ENCODE measurements at regions not wholly inside any gene's neighbourhood (a gene's known extent, or its start where the extent isn't known, plus 50 kb on each side); places are given as distances from the start of the nearest gene placed in this dataset.

DNA sequence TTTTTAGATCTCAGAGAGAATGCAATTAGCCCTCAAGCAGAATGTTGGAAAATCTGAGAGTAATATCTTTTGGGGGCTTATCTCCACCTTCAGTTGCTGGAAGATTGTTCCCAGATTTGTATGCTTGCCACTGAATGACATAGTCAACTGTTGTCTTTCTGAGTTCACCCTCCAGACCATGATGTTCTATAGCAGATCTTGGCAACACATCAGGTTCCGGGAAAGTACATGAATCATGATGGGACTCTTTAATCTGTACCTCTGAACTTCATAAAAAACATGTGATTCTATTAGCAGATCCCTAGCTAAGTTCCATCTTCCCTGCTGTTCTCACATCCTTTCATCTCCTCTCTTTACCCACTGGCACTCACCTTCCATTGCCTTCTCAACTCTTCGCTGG is 68.9 kb downstream of the PLCE1 start:
- no peak overlapping the region for H3K4me3 ChIP-seq (ENCODE audit: insufficient read depth, low read length)
- H3K9me3 ChIP-seq (ENCODE audit: low read depth, low read length) = no peaks in the 10 kb centered on the region
- DNase-seq (ENCODE audit: insufficient read length, low spot score, missing footprints) = no peak
- no peak overlapping the region for H3K4me2 ChIP-seq (ENCODE audit: insufficient read depth, low read length)
- H3K36me3 ChIP-seq (ENCODE audit: insufficient read depth, low read length) = no peaks in the 10 kb centered on the region
- H3K4me1 ChIP-seq (ENCODE audit: insufficient read depth, low read length) = peaks cover 7% of the 10 kb centered on the region
- H4K20me1 ChIP-seq (ENCODE audit: insufficient read depth, low read length) = no peaks in the 10 kb centered on the region
- H3K79me2 ChIP-seq (ENCODE audit: insufficient read depth, low read length) = no peaks in the 10 kb centered on the region
- TF ChIP-seq, protein P1, sequence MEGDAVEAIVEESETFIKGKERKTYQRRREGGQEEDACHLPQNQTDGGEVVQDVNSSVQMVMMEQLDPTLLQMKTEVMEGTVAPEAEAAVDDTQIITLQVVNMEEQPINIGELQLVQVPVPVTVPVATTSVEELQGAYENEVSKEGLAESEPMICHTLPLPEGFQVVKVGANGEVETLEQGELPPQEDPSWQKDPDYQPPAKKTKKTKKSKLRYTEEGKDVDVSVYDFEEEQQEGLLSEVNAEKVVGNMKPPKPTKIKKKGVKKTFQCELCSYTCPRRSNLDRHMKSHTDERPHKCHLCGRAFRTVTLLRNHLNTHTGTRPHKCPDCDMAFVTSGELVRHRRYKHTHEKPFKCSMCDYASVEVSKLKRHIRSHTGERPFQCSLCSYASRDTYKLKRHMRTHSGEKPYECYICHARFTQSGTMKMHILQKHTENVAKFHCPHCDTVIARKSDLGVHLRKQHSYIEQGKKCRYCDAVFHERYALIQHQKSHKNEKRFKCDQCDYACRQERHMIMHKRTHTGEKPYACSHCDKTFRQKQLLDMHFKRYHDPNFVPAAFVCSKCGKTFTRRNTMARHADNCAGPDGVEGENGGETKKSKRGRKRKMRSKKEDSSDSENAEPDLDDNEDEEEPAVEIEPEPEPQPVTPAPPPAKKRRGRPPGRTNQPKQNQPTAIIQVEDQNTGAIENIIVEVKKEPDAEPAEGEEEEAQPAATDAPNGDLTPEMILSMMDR (IDR thresholded peaks at IDR 0.05; ENCODE audit: extremely low read depth, low read depth, low read length) = no peak
- no peak overlapping the region for H3K27ac ChIP-seq (ENCODE audit: low read depth, low read length)
- no peaks in the 10 kb centered on the region for H3K27me3 ChIP-seq (ENCODE audit: insufficient read depth, low read length)
- no peak overlapping the region for H2AFZ ChIP-seq (ENCODE audit: low read length)

DNA sequence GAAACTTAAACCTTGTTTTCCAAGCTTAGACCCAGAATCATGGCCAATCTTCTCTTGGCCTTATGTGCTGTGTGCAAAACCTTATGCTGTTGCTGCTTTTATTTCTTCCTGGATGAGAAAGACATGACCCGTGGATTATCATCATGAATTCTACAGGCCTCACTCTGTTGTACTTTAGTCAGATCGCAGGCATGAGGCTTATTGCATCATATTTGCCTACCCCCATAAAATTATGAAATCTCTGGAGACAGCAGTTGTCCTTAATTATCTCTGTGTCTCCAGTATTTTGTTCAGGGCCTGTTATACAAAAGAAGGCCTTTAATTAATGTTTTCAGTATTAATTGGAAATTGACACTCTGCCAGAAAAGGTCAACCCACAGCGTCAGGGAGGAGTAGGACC is 71.6 kb downstream of the PLCE1 start:
- no peaks in the 10 kb centered on the region for H3K9me3 ChIP-seq (ENCODE audit: low read depth, low read length)
- H2AFZ ChIP-seq (ENCODE audit: low read length) = no peak overlapping the region
- no peaks in the 10 kb centered on the region for H3K36me3 ChIP-seq (ENCODE audit: insufficient read depth, low read length)
- no peaks in the 10 kb centered on the region for H4K20me1 ChIP-seq (ENCODE audit: insufficient read depth, low read length)
- no peak overlapping the region for H3K4me3 ChIP-seq (ENCODE audit: insufficient read depth, low read length)
- no peaks in the 10 kb centered on the region for H3K79me2 ChIP-seq (ENCODE audit: insufficient read depth, low read length)
- DNase-seq (ENCODE audit: insufficient read length, low spot score, missing footprints) = no peak
- no peak overlapping the region for H3K27ac ChIP-seq (ENCODE audit: low read depth, low read length)
- peaks cover 10% of the 10 kb centered on the region for H3K4me1 ChIP-seq (ENCODE audit: insufficient read depth, low read length)
- H3K4me2 ChIP-seq (ENCODE audit: insufficient read depth, low read length) = no peak overlapping the region
- TF ChIP-seq, protein P1 (IDR thresholded peaks at IDR 0.05; ENCODE audit: extremely low read depth, low read depth, low read length) = no peak
- H3K27me3 ChIP-seq (ENCODE audit: insufficient read depth, low read length) = no peaks in the 10 kb centered on the region

DNA sequence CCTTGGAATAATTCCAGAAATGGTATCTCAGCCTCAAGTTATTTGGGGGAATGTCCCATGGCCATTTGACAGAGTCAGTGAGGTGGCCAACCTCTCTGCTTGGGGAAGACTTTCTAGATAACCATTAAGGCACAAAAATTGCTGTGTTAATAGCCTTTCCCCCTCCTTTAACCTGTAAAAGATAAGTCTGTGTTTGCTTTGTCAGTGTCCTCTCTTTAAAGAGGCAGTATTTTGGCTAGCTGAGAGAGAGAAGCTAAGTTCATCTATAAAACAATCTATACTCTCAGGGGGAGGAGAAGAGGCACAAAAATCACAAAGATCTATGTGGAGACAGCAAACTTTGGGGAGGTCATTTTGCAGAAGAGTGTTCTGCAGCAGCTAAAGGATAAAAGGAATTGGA is 72.1 kb downstream of the PLCE1 start:
- Histone ChIP-seq H3K4me3 (ENCODE audit: insufficient read depth, low read length) (no peak overlapping the region), H3K27ac (ENCODE audit: low read depth, low read length) (no peak overlapping the region), H4K20me1 (ENCODE audit: insufficient read depth, low read length) (no peaks in the 10 kb centered on the region), H3K4me2 (ENCODE audit: insufficient read depth, low read length) (no peak overlapping the region), H3K4me1 (ENCODE audit: insufficient read depth, low read length) (peaks cover 10% of the 10 kb centered on the region), H2AFZ (ENCODE audit: low read length) (no peak overlapping the region), H3K36me3 (ENCODE audit: insufficient read depth, low read length) (no peaks in the 10 kb centered on the region), H3K79me2 (ENCODE audit: insufficient read depth, low read length) (no peaks in the 10 kb centered on the region), H3K9me3 (ENCODE audit: low read depth, low read length) (no peaks in the 10 kb centered on the region), H3K27me3 (ENCODE audit: insufficient read depth, low read length) (no peaks in the 10 kb centered on the region)
- TF ChIP-seq, protein P1 (IDR thresholded peaks at IDR 0.05; ENCODE audit: extremely low read depth, low read depth, low read length) = no peak
- DNase-seq (ENCODE audit: insufficient read length, low spot score, missing footprints) = no peak

DNA sequence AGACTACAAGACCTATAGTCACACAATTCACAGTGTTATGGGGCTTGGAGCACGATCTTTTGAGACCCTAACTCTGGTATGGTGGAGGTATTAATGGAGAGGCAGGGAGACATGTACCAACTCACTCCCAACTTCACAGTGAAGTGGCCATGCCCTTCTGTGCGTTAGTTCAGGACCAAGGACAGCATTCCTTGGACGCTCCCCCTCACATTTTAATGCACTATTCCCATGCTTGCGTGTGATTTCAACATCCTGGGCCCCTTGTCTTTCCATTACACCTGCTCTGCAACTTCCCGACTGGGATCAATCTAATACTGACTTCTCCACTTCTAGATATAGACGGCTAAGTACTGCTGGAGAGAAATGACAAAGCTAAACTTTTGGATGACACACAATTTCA is 72.7 kb downstream of the PLCE1 start:
- Histone ChIP-seq H3K9me3 (ENCODE audit: low read depth, low read length) (no peaks in the 10 kb centered on the region), H4K20me1 (ENCODE audit: insufficient read depth, low read length) (no peaks in the 10 kb centered on the region), H3K27ac (ENCODE audit: low read depth, low read length) (no peak overlapping the region), H3K27me3 (ENCODE audit: insufficient read depth, low read length) (no peaks in the 10 kb centered on the region), H3K4me2 (ENCODE audit: insufficient read depth, low read length) (no peak overlapping the region), H3K4me3 (ENCODE audit: insufficient read depth, low read length) (no peak overlapping the region), H3K4me1 (ENCODE audit: insufficient read depth, low read length) (peaks cover 10% of the 10 kb centered on the region), H3K79me2 (ENCODE audit: insufficient read depth, low read length) (no peaks in the 10 kb centered on the region), H3K36me3 (ENCODE audit: insufficient read depth, low read length) (no peaks in the 10 kb centered on the region), H2AFZ (ENCODE audit: low read length) (no peak overlapping the region)
- TF ChIP-seq, protein P1 (IDR thresholded peaks at IDR 0.05; ENCODE audit: extremely low read depth, low read depth, low read length) = no peak
- DNase-seq (ENCODE audit: insufficient read length, low spot score, missing footprints) = no peak
